ENCODE measurements at regions not wholly inside any gene's neighbourhood (a gene's known extent, or its start where the extent isn't known, plus 50 kb on each side); places are given as distances from the start of the nearest gene placed in this dataset.
"Not testable (repeated sequence)": the region's sequence is repeated elsewhere in the genome, so short reads cannot be mapped to it uniquely, and the experiment has no call there.

DNA sequence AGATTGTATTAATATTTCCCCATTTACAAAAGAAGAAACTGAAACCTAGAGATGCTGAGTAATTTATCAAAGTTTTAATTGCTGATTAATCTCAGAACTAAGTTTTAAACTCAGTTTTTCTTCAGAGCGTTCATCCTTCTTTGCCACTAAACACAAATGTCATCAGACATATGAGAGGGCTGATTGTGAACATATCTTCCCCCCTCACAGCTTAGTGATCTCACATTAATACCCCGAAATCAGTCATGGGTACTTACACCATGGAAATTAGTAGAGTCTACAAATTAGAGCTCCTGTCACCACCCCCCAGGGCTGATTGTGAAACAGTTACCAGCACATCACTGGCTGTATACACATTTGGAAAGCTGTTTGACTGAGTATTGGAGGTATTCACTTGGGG lies 189.3 kb upstream of the SGO1 start:
- DNase-seq, result no peak

DNA sequence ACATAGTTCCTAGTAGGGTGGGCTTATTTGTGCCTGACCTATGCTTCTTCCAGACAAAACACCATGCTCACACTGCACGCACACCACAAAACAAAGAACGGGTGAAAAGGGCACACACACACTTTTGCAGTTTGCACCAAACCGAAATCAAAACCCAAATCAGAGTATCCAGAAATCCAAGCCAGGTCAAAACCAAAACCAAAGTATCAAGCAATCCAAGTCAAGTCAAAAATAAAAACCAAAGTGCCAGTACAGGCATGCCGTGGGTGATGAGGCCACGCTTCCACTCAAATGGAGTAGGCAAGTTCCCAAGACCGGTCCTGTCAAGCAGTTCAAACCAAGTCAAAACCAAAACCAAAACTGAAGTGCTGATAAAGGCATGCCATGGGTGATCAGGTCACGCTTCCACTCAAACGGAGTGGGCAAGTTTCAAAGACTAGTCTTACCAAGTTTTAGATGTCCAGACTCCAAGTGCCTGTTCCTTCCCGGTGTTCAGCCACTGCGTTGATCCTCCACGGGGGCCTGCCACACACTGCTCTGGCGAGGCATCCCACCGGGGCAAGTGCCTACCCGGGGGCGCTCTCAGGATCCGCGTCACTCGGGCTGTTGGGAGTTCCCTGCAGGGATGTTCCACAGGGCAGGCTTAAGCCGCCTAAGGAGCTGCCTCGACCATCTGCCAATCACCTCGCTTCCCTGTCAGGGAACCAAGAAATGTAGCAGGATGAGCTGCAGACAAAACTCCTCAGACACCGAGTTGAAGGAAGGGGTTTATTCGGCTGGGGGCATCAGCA lies 184.5 kb upstream of the SGO1 start:
- not testable (repeated sequence) for DNase-seq

DNA sequence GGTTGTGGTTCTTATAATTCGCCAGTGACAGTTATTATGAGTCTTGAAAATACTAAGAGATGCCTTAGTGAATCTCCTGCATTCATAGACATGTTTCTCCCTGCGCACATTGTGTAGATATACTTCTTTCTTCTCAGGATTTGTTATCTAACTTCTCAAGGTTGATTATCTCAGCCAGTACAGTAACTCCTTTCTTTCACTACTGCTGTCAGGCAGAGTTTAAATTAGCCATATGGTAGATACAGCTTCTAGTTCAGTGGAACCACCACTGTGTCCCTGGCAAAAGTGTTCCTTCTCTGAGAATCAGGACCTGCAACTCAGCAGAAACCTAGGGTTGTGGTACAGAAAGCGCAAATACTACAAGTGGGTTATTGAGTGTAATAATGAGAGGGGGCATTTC lies 175.0 kb upstream of the SGO1 start:
- no peak for DNase-seq

DNA sequence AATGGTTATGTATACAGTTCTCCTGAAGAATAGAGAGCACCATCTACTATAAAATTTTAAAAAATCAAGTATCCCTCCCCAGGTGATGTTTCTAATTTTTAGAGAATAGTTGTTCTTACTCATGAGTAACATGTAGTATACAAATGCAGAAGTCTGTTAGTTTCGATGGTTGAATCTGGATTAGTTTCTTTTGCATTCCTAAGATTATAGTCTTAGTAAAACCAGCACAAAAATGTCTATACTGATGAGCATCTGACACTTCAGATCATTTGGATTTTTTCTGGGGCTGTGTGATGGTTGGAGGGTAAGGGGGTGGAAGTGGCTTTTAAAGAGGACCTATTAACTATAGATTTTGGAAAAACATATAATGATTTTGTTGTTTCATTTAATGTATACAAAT lies 167.3 kb upstream of the SGO1 start:
- no peak for DNase-seq

DNA sequence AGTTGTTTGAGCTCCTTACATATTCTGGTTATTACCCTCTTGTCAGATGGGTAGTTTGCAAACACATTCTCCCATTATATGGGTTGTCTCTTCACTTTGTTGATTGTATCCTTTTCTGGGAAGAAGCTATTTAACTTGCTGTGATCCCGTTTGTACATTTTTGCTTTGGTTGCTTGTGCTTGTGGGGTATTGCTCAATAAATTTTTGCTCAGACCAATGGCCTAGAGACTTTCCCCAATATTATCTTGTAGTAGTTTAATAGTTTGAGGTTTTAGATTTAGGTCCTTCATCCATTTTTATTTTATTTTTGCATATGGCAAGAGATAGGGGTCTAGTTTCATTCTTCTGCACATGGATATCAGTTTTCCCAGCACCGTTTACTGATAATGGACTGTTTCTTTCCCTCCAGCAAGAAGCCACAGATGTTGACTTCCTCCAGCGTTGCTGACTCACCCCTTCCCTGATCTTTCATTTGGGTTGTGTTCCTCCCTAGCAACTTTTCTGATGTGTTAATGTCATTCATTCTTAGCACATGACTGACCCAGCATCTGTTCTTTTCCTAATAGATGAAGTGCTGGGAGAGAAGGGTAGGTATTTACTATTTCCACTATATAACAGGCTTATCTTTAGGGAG lies 166.7 kb upstream of the SGO1 start:
- no peak for DNase-seq

DNA sequence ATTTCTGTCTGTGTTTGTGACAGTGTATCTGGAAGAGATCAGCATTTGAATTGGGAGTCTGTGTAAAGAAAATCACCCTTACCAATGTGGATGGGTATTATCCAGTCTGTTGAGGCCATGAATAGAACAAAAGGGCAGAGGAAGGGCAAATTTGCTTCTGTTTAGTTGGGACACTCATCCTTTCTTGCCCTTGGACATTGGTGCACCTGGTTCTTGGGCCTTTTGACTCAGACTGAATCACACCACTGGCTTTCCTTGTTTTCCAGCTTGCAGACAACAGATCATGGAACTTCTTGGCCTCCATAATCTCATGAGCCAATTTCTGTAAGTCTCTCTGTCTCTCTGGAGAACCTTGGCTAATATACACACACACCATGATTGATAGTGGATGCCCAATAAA lies 164.4 kb upstream of the SGO1 start:
- no peak for DNase-seq

DNA sequence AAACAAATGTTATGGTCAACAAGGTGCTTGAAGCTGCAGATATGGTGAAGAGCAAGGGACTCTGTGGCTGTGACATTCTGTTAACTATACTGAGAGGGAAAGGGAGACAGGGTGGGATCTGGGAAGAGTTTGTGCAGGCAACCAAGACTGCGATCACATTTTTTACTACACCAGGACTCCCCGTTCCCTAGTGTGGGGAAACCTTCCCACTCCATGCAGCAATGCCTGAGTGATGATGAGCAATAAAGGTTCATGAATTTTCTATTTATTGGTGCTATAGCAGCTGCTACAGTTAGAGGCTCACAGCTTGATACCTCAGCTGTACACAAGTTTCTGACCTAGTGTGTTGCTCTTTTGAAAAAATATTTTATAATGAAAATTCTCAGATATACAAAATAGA lies 160.9 kb upstream of the SGO1 start:
- DNase-seq, result no peak

DNA sequence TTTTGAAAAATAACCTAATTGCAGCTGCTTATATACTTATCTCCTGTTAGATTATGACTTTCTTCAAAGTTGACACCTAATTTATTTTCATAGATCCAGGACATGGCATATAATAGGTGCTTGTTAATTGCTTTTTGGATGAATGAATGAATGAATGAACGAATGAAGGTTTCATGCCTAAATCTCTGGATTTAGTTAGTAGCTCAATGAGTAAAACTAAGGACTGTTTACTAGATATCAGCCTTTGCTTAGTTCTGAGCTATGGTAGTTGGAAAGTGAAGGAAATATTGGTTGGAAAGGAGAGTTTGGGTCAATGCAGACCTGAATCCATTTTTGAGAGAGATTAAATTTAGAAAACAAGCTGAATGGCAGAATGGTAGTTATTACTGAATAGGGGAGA lies 160.4 kb upstream of the SGO1 start:
- no peak for DNase-seq

DNA sequence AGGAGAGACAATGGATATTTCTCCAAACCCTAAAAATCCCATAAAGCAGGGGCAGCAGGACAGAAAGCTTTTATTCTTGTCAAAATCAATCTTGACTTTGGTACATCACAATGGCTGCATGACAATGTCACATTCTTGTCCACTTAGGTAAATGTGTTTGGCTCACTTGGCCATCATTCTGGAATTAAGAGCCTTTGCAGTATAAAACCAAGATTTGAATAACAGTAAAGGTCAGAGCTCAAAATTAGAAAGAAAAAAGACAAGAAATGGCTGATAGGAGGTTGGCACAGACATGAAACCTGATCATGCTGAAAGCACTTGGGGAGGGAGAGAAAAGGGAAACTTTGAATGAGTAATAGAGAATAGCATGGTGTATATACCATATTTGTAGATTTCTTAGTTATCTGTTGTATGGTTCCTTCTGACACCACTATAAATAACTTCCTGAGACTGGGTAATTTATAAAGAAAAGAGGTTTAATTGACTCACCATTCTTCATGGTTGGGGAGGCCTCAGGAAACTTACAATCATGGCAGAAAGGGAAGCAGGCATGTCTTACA lies 158.5 kb upstream of the SGO1 start:
- DNase-seq, result no peak

DNA sequence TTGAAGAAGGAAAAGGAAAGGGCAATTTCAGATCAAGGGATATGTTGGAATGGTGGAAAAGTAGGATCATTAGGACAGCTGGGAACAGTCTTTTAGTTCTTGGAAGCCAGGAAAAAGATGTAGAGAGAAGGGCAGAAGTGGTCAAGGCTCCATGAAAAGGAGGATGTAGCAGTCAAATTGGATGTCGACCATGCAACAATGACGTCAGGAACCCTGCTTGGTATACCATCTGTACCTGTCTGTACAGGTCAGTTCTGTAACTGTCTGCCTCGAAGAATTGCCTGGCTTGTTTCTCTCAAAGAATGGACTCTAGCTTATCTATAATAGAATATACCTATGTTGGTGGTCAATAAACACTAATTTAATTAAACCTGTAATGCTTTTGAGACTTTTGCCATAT lies 157.8 kb upstream of the SGO1 start:
- DNase-seq, result no peak

DNA sequence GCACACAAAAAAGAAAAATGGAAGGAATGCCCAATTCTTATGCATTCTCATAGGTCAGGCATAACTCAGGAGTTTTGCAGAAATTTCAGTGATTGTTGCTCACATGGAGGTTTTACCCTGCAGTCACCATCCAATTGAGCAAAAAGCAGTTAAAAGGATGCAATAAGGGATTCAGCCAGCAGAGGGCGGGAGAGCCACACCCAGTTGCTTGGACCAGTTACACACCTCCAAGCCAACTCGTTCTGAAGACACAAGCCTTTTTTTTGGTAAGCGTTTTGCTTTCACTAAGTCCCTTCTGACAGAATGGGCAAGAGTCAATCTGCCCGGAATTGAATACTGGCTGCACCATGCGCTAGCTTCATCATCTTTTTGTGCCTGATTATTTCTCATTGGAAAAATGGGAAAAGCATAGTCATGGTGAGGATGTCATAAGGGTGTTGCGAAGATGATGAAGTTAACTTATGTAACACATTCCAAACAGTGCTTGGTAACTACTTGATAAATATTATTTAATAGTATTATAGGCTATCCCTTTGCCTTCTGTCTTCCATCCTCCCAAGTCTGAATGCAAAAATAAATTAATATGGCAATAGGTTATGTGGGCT lies 154.4 kb upstream of the SGO1 start:
- DNase-seq, result peak; percentile 78

DNA sequence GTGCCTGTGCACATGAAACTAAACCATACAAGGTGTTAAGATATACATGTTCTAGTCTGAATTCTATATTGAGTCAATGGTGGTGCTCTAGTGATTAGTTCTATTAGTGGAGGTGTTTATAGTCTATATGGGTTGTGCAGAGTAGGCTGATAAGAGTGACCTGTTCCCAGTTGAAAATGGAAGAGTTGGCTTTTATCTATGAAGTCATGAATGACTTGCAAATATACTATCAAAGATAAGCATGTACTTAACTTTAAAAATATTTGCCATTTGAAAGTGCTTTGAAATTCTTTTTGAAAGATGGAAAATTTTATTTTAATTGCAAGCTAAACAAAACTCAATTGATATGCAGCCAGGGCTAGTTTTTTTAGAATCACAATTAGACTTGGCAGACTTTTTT lies 150.6 kb upstream of the SGO1 start:
- no peak for DNase-seq

DNA sequence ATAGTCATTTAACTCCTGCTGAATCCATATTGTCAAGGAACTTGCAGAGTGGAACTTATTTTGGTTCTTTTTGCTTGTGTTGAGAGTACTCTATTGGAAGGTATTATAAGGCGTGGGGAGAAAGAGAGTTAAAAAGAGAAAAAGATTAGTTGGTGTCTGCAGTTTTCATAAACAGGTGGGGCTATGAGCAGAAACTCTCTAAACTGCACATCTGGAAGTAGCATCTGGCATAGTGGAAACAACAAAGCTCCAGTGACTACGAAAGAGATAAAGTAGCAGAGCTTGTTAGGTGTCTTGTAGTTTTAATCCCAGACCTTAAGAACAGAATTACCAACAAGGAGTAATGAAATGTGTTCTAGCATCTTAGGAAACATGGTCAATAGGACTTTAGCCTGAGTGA lies 148.8 kb upstream of the SGO1 start:
- no peak for DNase-seq

DNA sequence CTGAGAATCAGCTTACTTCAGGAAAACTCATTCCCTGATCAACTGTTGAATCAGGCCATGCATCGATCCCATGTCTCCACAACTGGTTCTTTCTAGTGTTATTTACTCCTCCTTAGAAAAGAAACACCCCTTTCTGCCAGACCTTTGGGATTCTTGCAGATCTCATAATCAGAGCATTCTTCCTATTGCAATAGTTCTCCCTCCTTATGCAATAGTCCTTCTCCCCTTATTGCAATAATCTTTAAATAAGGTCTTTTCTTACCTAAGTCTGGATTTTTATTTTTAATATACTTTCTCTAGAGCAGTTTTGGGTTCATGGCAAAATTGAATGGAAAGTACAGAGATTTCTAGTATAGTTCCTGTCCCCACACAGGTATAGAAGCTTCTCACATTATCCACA lies 141.9 kb upstream of the SGO1 start:
- DNase-seq, result no peak

DNA sequence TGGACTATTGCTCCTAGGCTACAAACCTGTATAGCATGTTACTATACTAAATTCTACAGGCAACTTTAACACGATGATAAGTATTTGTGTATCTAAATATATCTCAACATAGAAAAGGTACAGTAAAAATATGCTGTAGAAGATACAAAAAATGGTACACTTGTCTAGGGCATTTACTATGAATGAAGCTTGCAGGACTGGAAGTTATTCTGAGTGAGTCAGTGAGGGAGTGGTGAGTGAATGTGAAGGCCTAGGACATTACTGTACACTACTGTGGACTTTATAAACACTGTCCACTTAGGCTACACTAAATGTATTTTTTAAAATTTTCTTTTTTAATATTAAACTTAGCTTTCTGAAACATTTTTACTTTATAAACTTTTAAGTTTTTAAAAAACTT lies 140.5 kb upstream of the SGO1 start:
- DNase-seq, result no peak

DNA sequence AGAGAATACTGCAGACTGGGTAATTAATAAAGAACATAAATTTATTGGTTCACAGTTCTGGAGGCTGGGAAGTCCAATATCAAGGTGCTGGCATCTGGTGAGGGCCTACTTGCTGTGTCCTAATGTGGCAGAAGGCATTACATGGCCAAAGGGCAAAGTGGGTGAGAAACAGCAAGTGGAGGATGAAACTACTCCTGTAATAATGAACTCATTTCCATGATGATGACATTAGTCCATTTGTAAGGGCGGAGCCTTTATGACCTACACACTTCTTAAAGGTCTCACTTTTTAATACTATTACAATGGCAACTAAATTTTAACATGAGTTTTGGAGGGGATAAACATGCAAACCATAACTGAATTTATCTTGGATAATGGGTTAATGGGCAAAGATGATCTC lies 139.6 kb upstream of the SGO1 start:
- DNase-seq, result no peak

DNA sequence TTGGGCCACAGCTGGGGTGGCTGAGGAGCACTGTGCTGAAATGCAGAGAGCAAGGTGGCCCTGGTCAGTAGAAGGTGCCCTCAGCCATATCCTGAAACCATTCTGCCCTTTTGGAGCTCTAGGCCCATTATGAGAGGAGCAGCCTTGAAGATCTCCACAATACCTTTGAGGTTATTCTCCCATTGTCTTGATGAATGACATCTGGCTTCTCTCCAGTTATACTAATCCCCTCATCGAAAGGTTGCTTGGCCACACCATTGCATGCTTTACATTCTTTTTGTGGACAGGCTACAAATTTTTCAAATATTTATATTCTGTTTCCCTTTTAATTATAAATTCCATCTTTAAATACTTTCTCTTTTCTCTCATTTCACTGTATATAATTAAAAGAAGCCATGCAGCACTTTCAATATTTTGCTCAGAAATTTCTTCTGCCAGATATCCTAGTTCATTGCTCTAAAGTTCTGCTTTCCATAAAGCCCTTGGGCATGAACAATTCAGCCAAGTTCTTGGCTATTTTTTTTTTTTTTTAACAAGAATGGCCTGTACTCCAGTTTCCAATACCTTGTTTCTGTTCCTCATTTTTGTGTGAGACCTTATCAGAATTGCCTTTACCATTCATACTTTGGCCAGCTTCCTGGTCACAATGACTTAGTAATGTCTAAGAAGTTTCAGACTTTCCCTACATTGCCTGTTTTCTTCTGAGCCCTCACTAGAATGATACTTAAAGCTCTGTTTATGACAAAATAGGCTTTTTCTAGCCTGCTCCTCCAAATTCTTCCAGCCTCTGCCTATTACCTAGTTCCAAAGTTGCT lies 138.9 kb upstream of the SGO1 start:
- DNase-seq, result no peak

DNA sequence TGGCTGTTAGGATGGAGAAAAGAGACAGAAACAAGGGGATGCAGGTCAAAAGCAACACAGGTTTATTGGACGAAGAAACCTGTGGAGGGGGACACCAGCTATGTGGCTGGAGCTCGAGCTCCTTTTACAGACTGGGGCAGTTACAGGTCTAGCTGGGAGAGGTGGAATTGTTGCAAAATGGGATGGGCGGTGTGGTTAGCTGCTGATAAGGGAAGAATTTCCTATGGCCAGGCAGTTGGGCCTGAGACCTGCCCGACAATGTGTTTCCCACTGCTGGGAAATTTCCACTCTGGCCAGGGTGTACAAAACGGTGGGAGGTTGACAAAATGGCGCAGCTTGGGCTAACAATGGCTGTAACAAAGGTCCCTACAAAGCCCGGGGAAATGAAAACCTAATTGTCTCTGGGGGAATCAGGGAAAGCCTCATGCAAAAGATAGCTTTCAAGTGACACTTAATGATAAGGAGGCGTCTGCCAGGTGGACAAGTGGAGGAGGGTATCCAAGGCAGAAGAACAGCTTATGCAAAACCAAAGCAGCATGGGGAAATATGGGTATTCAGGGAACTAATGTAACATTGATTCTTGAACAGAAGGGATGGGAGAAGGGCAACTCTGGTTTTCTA lies 137.4 kb upstream of the SGO1 start:
- DNase-seq, result no peak

DNA sequence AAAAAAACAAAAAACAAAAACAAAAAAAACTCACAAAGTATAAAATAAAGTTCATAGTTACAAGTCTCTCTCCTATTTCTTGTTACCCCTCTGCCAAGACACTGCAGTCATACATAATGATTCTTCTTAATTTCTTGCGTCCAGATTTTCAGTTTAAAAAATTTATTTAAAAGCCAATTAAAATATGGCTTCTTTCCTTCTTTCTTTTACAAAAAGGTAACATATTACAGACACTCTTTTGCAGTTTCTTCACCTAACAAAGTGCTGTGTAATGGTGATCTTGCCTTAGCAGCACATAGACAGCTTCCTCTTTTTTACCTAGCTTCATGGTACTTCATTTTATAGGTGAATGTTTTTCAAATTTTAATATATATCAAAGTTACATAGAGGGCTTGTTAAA lies 136.1 kb upstream of the SGO1 start:
- no peak for DNase-seq

DNA sequence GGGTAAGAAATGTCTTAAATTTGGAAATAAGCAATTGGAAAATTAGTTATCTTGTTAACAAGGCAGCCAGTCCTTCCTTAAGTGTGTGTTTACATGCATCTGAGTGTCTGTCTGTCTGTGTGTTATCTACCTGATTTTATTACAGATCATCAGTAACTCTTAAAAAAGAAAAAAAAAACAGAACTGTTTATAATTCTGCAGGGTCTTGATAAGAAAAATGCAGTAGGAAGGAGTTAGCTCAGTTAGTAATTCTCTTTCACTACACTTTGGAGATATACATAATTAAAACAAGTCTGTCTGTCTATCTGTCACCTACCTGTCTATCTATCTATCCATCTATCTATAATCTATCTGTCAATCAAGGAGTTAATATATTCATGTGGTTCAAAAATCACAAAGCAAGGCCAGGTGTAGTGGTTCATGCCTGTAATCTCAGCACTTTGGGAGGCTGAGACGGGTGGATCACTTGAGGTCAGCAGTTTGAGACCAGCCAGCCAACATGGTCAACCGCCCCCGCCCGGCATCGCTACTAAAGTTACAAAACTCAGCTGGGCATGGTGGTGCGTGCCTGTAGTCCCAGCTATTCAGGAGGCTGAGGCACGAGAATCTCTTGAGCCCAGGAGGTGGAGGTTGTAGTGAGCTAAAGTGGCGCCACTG lies 135.5 kb upstream of the SGO1 start:
- DNase-seq, result no peak

DNA sequence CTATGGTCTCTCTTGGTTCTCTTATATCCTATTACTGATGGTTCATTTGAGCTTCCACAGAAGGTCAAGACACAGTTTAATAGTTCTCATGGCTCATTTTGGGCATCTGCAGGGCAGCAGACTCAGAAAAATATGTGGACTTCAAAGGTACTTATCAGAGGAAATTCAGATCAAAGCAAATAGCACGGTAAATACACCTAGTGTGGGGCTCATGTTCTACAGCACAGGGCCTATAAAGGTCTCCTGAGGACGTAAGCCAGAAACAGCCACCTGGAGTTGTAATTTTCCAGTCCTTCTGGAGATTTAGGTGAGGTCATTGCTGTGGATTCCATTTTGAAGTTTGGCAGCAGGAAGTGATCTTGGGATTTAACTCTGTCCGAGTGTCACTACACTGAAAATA lies 134.5 kb upstream of the SGO1 start:
- no peak for DNase-seq

DNA sequence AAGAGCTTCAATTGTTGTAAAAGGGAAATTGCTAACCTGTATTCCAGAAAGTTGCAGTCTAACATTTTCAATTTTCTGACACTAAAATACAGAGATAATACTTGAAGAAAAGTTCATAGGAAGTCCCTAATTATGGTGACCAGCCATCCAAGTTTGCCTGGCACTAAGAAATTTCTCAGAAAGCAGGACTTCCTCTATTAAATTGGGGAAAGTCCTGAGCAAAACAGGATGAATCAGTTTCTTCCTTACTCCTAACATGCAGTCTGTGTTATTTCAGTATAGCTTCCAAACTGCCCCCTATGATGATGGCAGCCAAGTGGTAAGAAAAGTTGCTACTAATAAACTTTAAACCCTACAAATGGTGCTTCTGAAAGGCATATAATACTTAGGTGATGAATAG lies 133.5 kb upstream of the SGO1 start:
- DNase-seq, result no peak

All from activated CD8-positive, alpha-beta memory T cell treated with anti-CD3 and anti-CD28 coated beads, Interleukin-2, amount 50 U/mL, for 48 hours (primary cell).